Stimulated activated CD4-positive, alpha-beta T cell treated with anti-CD3 and anti-CD28 coated beads, Interleukin-1b, Interleukin-23, amount 100 ng/mL, for 24 hours (primary cell): ENCODE measurements at regions not wholly inside any gene's neighbourhood (a gene's known extent, or its start where the extent isn't known, plus 50 kb on each side); places are given as distances from the start of the nearest gene placed in this dataset.
"Not testable (repeated sequence)": the region's sequence is repeated elsewhere in the genome, so short reads cannot be mapped to it uniquely, and the experiment has no call there.

Experiments
- DNase-seq, 4 experiments: peaks; one replicate each; pipeline ENCODE4 v3.0.0-alpha.2; 2020; ENCODE audit warnings: low read depth in 4 of 4, low spot score in 1 of 4

DNA sequence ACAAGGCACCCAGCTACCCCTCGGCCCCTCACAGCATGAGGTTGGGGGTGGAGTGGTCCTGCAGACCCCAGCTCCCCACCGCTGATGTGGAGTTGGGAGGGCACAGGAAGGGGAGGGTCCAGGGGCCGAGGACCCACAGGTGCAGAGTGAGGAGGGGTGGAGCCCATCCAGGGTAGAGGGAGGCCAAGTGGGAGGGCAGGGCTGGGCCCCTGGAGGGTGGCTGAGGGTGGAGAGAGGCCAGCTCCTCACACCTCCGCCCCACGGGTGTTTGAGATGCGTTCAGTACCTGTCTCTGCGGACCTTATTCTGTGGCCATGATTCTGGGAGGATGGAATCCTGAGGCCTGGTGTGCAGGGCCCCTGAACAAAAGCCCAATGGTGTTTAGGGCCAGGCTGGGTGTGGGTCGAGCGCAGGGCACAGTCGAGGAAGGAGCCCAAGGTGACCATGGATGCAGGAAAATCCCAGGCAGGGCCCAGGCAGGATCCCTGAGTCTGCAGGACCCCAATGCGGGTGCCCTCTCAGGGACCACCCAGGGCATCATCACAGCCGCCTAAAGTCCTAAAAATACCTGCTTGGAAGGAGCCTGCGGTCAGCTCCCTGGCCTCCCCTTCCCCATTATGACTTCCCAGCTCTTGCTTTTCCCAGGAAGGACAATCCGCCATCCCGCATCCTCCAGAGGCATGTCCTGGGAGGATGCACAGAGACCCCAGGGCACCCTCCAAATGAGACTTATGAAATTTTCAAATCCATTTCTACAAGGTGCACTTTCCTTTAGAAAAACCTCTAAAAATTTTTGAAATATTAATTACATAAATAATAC, 377.1 kb upstream of the SFSWAP start:
- DNase-seq = no peak

DNA sequence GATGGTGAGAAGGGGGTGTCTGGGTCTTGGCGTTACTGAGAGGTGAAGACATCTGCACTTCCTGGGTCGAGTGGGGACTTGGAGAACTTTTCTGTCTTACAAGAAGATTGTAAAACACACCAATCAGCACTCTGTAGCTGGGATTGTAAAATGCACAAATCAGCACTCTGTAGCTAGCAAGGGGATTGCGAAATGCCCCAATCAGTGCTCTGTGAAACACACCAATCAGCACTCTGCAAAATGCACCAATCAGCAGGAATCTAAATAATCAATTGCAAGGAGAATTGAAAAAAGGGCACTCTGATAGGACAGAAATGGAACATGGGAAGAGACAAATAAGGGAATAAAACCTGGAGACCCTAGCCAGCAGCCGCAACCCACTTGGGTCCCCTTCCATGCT, 376.1 kb upstream of the SFSWAP start:
- DNase-seq = no peak

DNA sequence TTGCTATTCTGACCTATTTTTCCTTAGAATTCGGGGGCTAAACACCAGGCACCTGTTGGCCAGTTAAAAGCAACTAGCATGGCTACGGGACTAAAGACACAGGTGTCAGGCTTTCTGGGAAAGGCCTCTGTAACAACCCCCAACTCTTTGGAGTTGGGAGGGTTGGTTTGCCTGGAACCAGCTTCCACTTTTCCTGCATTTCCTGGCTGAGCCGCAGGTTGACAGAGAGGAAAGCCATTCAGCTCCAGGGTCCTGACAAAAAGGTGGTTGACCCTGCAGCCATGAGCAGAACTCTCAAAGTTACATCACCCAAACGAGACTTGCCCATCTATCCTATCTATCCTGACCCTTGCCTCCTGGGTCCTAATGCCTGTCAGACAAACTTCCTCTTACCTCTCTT, 375.4 kb upstream of the SFSWAP start:
- DNase-seq = no peak

- DNase-seq = not testable (repeated sequence)
Observed at GRCh38 chr12:131337861-131338260, 373.0 kb upstream of the SFSWAP start.

- DNase-seq = no peak
Observed at GRCh38 chr12:131340616-131341210, 370.2 kb upstream of the SFSWAP start.

- not testable (repeated sequence) for DNase-seq
Observed at GRCh38 chr12:131341608-131342007, 369.3 kb upstream of the SFSWAP start.

DNA sequence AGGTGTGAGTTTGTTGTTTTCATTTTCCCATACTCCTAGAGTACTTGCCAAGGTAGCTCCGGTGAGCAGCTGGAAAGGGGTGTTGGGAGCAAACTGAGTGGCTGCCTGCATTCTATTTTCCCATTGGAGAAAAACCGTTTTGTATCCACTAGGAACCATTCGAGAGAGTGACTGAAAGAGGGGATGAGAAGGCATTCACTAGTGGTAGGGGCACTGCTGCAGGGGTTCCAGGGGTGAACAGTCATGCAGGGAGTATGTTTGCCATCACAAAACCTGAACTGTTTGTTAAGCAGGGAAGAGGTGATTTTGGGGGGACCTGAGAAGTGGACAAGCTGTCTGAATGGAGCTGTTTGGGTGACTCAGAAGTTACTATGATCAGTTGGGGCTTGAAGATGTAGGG, 367.5 kb upstream of the SFSWAP start:
- DNase-seq = not testable (repeated sequence)

DNA sequence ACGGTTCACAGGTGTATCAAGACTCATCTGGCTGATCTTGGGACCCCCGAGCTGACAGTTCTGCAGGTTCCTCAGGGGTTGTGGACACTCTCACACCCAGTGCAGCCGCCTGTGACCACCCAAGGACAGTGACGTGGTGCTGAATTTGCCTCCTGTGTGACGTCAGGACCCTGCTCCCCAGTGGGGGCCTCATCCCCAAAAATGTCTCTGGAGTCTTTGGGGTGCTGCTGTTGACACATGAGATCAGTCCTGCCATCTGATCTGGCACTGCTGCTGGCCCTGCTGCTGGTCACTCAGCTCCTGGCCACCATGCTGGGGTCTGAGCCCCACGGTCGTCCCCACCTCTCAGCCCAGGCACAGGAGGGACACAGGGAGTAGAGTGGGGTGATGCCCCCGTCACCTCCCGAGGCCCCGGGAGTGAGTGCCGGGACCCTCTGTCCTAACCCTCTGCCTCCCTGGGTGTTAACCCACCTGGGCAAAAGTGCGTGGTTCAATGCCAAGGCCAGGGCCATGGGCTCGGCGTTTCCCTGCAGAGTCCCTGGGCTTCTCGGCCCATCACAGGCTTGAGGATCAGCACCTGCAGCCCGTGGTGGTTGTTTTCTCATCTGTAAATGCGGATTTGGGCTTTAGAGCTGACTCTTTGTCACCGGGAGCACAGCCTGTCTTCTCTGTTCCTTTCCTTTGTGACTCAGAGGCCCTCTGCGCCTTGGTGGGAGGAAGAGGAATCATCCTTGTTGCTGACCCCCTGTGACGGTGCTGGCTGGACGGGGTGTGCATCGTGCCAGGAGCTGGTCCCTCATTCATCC, 366.0 kb upstream of the SFSWAP start:
- not testable (repeated sequence) for DNase-seq

GRCh38 chr12:131345521-131346436, 365.1 kb upstream of the SFSWAP start:
- DNase-seq = no peak

DNA sequence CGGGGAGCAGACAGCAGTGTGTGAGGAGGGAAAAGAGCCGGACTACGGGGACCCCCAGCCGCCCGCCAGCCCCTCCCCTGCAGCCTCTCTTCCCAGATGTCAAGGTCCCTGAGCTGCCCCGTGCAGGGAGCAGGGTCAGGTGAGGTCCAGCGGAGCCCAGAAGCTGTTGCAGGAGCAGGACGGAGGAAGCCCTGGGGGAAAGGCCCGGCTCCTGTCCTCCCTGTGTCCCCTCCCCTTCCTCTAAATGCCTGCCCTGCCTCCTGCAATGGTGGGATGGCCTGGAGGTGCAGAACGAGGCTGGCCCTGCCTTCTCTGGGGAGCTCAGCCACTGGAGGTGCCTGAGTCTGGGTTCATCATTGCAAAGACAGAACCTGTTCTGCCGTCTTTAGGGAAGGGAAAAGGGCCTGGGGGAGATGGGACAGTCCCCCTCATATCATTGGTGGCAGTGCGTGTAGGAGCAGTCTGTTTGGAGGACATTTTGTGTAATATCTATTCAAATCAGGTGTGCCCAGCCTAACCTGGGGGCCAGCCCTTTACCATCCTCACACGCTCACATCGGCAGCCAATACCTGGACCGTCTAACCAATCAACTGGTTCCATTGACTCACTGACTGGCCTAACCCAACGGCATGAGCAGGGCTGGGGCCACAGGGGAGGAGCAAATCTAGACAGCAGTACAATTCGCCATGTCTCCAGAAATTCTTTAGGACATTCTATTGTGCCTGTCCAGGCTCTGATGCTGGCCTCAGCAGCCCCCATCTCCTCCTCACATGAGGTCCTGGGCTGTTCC, 364.1 kb upstream of the SFSWAP start:
- DNase-seq = no peak

- no peak for DNase-seq
Observed at GRCh38 chr12:131347345-131347714, 363.6 kb upstream of the SFSWAP start.

- no peak for DNase-seq
Observed at GRCh38 chr12:131347732-131348131, 363.2 kb upstream of the SFSWAP start.

- no peak for DNase-seq
Observed at GRCh38 chr12:131348231-131348630, 362.7 kb upstream of the SFSWAP start.

DNA sequence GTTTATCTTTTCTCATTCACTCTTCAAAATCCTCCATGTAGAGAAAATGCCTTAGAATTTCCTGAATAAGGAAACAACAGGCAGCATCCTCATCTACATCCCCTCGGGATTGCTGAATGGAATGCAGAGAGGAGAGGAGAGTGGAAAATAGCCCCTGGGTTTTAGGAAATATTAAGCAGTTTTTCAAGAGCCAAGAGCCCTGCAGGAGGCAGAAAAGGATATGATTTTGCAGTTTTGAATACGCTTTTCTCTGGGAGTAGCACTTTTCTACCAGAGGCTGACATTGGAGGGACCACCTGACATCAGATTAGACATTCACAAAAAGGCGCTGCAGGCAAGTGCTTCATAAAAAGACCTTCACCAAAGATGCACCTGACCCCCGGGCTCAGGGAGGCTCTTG, 362.2 kb upstream of the SFSWAP start:
- DNase-seq = no peak

- DNase-seq = no peak
Observed at GRCh38 chr12:131349397-131350127, 361.3 kb upstream of the SFSWAP start.

GRCh38 chr12:131350943-131351318, 360.0 kb upstream of the SFSWAP start:
- no peak for DNase-seq

- DNase-seq = no peak
Observed at GRCh38 chr12:131351319-131352028, 359.4 kb upstream of the SFSWAP start.

DNA sequence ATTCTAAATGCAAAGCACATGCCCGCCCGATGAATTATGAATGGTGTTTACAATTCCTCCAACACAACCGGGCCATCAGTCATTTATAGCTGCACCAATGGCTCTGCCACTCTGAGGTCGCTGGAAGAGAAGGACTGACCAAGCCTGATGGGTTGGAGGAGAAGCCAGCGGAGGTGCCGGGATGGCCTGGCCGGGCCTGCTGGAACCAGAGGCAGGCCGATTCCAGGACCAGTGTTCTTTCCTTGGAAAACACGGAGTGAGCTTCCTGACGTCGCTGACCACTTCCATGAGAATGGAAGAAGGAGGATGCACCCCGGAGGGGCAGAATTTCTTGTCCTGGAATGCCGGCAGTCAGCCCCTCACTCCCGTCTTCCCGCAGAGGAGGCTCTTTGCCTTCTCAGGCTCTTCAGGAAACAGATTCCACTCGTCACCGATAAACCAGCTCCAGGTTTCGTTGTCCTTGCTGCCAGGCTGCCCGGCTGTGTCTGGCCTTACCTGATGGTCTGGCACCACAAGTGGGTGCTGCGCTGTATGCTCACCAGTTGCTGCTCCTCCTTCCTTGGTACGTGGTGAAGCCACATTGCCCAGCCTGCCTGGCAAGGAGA, 358.5 kb upstream of the SFSWAP start:
- DNase-seq = no peak
